Upper lobe of right lung (tissue), 1 donor: ENCODE measurements at regions not wholly inside any gene's neighbourhood (a gene's known extent, or its start where the extent isn't known, plus 50 kb on each side); places are given as distances from the start of the nearest gene placed in this dataset.

Experiments used
- ATAC-seq: fragments of 200-7000 bp; cut with Tn5 transposase; one replicate; pipeline ENCODE4 v1.9.1; 2020; ENCODE audit warnings: mild to moderate bottlenecking, moderate library complexity
- DNase-seq: peaks from one replicate; pipeline ENCODE4 v3.0.0-alpha.2; 2020
- H3K27ac ChIP-seq: fragments of 200-600 bp; one replicate; pipeline ENCODE4 v1.8.0; 2022
- H3K27me3 ChIP-seq: fragments of 200-600 bp; one replicate; pipeline ENCODE4 v1.8.0; 2022; ENCODE audit warnings: mild to moderate bottlenecking
- H3K36me3 ChIP-seq: fragments of 200-600 bp; one replicate; pipeline ENCODE4 v1.8.0; 2022
- H3K4me1 ChIP-seq: fragments of 200-600 bp; one replicate; pipeline ENCODE4 v1.8.0; 2022
- H3K4me3 ChIP-seq: fragments of 200-600 bp; one replicate; pipeline ENCODE4 v1.8.0; 2022; ENCODE audit warnings: mild to moderate bottlenecking
- H3K9me3 ChIP-seq: fragments of 200-600 bp; one replicate; pipeline ENCODE4 v1.8.0; 2022
- CTCF ChIP-seq: fragments of 200-600 bp; IDR thresholded peaks from one replicate; pipeline ENCODE4 v1.8.0; 2022; ENCODE audit warnings: antibody characterized with exemption
- intact Hi-C: fragments of 100-400 bp; cut with DNase I; formaldehyde crosslinking; loops from one replicate; pipeline ENCODE4 v1.11.0; 2022
- donor health status: DM: no; HTN: yes; CAD: no; lungs with severe emphysema.

- TF ChIP-seq CTCF: no peak
- no peak for ATAC-seq
- H3K9me3 ChIP-seq: no peaks in the 10 kb centered on the region
Measured at GRCh38 chr3:6079561-6080179, 781.2 kb upstream of the GRM7 start.

GRCh38 chr3:6088433-6088832 lies 772.5 kb upstream of the GRM7 start:
- H3K4me3 ChIP-seq: no peak overlapping the region
- no peaks in the 10 kb centered on the region for H3K36me3 ChIP-seq
- no peaks in the 10 kb centered on the region for H3K9me3 ChIP-seq
- TF ChIP-seq CTCF: no peak
- no peaks in the 10 kb centered on the region for H3K4me1 ChIP-seq
- intact Hi-C loops: no loop called here
- no peak for ATAC-seq
- no peak for DNase-seq
- H3K27ac ChIP-seq: no peak overlapping the region
- H3K27me3 ChIP-seq: no peaks in the 10 kb centered on the region

More at GRCh38 chr3:6079561-6080179, 781.2 kb upstream of the GRM7 start:
- Histone ChIP-seq H3K4me1 (no peaks in the 10 kb centered on the region), H3K27ac (no peak overlapping the region), H3K4me3 (no peak overlapping the region), H3K36me3 (no peaks in the 10 kb centered on the region), H3K27me3 (no peaks in the 10 kb centered on the region)
- intact Hi-C loops: no loop called here
- no peak for DNase-seq

DNA sequence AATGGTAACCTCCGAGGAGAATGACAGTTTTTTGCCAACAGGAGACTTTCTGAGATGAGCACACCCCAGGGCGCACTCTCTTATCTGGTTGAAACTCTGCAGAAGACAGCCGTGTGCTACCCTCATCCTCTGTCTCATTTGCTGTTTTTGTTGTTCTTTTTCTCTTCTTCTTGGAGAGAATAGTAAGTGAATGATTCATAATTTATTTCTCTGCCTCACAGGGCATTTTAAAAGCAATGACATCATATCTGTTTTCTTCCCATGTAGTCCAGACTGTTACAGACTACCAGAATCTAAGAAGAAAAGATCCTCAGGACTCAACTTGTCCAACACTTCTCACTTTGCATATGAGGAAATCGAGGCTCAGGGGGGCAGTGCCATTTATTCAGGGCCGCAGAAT lies 771.1 kb upstream of the GRM7 start:
- H3K27ac ChIP-seq: no peak overlapping the region
- no peaks in the 10 kb centered on the region for H3K36me3 ChIP-seq
- H3K4me3 ChIP-seq: no peak overlapping the region
- no peak for DNase-seq
- TF ChIP-seq CTCF: no peak
- intact Hi-C loops: no loop called here
- no peak for ATAC-seq
- no peaks in the 10 kb centered on the region for H3K9me3 ChIP-seq
- no peaks in the 10 kb centered on the region for H3K4me1 ChIP-seq
- no peaks in the 10 kb centered on the region for H3K27me3 ChIP-seq

GRCh38 chr3:6091262-6091661 lies 769.7 kb upstream of the GRM7 start:
- Histone ChIP-seq H3K9me3 (no peaks in the 10 kb centered on the region), H3K27ac (no peak overlapping the region), H3K36me3 (no peaks in the 10 kb centered on the region), H3K4me3 (no peak overlapping the region), H3K4me1 (no peaks in the 10 kb centered on the region), H3K27me3 (no peaks in the 10 kb centered on the region)
- ATAC-seq: no peak
- TF ChIP-seq CTCF: no peak
- DNase-seq: no peak
- intact Hi-C loops: no loop called here

DNA sequence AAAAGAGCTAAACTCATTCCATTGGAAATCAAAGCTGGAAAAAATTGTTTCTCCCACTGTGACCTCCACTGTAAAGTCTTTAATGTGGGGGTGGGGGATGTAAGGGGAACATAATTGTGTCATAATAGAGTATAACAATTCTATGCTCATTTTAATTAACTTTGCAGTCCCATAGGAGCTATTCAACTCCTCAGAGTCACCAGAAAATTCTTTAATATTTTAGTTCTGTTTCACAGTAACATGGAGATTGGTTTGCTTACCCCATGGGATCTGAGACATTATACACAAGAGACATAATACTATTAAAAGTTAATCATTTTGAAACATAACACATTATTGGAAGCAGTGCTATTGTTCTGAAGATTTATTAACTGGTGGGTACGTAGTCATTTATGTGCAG lies 765.9 kb upstream of the GRM7 start:
- Histone ChIP-seq H3K4me1 (no peaks in the 10 kb centered on the region), H3K27me3 (no peaks in the 10 kb centered on the region), H3K27ac (no peak overlapping the region), H3K9me3 (no peaks in the 10 kb centered on the region), H3K4me3 (no peak overlapping the region), H3K36me3 (no peaks in the 10 kb centered on the region)
- intact Hi-C loops: no loop called here
- TF ChIP-seq CTCF: no peak
- ATAC-seq: no peak
- DNase-seq: no peak

DNA sequence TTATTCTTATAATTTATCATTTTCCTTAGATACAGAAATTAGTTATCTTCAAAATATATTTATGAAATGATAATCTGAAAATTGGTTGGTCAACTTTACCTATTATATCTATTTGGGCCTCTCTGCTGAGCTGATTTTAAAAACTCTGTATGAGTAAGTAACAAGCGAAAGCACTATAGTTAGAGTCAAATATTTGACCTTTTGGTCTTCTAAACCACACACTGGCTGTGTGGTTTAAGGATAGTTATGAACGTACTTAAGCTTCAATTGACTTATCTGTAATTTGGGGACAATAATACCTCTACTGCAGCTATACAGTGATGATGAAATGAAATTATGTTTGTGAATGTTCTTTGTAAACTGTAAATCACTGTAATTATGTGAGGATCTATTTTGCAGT lies 763.9 kb upstream of the GRM7 start:
- DNase-seq: no peak
- no peak overlapping the region for H3K4me3 ChIP-seq
- TF ChIP-seq CTCF: no peak

More for the DNA sequence above, 763.9 kb upstream of the GRM7 start:
- Histone ChIP-seq H3K27me3 (no peaks in the 10 kb centered on the region), H3K9me3 (no peaks in the 10 kb centered on the region), H3K27ac (no peak overlapping the region), H3K36me3 (no peaks in the 10 kb centered on the region), H3K4me1 (no peaks in the 10 kb centered on the region)
- ATAC-seq: no peak
- intact Hi-C loops: no loop called here
